ENCODE measurements at regions not wholly inside any gene's neighbourhood (a gene's known extent, or its start where the extent isn't known, plus 50 kb on each side); places are given as distances from the start of the nearest gene placed in this dataset.
"Not testable (repeated sequence)": the region's sequence is repeated elsewhere in the genome, so short reads cannot be mapped to it uniquely, and the experiment has no call there.

- DNase-seq: no peak
Observed at GRCh38 chr20:22052025-22052650, 346.7 kb downstream of the PAX1 start.

DNA sequence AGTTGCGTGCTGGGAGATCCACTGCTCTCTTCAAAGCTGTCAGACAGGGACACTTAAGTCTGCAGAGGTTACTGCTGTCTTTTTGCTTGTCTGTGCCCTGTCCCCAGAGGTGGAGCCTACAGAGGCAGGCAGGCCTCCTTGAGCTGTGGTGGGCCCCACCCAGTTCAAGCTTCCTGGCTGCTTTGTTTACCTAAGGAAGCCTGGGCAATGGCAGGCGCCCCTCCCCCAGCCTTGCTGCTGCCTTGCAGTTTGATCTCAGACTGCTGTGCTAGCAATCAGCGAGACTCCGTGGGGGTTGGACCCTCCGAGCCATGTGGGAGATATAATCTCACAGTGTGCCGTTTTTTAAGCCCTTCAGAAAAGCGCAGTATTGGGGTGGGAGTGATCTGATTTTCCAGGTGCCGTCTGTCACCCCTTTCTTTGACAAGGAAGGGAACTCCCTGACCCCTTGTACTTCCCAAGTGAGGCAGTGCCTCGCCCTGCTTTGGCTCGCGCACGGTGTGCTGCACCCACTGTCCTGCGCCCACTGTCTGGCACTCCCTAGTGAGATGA lies 340.6 kb downstream of the PAX1 start:
- DNase-seq: not testable (repeated sequence)

GRCh38 chr20:22027423-22027822 lies 322.0 kb downstream of the PAX1 start:
- no peak for DNase-seq

DNA sequence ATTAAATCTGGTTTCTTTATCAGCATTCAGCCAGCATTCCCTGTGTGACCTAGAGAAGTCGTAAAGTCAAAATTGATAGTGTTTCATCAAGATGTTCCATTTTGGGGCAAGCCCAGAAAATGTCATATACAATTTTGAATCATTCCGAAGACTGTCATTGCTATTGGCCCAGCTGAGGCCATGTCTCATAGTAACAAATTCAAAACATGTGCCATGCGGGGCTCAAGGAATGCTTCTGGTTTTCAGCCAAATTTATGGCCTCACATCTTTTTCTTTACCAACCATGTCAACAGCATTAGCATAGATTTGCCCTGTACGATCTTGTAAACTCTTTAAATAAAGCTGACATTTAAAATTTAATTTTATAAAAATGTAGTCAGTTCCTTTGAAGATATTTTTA lies 314.7 kb downstream of the PAX1 start:
- no peak for DNase-seq

DNA sequence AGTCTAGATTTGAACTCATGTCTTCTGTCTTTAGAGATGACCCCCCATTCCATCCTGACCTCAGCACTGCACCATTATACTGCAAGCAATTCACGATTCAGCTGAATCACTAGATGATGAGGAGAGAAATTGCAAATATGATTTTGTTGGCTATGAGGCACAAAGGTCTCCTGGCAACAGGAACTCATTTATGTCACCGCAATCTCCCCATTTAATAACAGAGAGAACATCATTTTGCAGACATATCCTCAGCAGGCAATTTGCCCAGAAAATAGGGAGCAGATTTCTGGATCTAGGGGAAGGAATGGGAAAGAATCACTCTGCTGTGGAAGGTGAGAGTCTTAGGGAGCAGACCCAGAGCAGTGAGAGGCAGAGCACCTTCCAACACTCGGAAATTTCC lies 303.0 kb downstream of the PAX1 start:
- DNase-seq: no peak

DNA sequence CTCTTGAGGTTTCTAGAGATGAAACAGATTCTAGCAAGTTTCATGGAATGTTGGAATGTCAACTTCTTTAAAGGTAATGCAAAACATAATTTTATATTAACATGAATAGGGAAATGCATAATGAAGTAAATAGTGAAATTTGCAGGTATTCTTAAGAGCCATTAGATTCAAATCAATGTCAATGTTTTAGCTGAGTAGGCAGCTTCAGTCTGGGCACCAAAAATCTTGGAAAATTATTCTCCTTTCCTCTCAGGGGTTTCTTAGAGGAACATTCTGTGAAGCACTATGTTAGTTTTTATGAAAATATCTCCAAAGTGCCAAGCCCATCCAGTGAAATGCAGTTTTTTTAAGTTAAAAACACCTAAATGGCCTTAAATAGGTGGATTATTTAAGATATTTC lies 300.8 kb downstream of the PAX1 start:
- no peak for DNase-seq

GRCh38 chr20:22005535-22005934 lies 300.1 kb downstream of the PAX1 start:
- DNase-seq: no peak

- no peak for DNase-seq
Observed at GRCh38 chr20:22004946-22005345, 299.5 kb downstream of the PAX1 start.

DNA sequence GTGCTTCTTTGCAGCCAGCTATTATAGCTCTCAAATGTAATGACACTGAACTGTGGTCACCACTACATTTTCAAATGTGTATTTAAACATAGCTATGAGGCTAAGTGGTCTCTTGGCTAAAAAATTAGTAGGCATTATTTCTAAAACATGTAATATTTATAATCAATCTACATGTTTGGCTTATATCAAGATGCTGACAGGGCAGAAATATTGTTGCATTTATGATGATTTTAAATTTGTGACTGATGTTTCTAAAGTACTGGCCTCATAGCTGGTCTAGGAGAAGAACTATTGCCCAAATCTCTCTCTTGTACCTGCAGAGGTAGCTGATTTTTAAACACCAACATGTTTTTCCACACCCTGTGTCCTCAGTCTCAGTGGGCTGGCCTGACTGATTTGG lies 298.2 kb downstream of the PAX1 start:
- DNase-seq: no peak

DNA sequence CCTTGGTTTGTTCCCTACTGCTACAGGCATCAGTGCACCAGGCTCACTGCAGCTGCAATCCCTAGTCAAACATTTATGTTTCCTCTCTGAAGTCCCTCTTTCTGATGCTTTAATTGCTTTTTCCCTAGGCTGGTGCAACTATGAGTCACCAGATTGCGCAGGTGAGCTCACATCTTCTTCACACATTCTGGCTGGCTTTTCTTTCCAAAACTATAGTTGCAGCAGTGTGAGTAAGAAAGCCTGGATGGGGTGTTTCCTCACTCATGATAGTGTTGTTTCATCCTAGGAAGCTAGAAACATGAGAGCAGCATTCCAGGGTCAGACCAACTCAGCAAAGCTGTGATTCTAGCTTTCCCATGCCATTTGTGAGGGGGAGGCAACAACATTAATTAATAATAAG lies 296.4 kb downstream of the PAX1 start:
- no peak for DNase-seq

GRCh38 chr20:21995461-21995860 lies 290.0 kb downstream of the PAX1 start:
- DNase-seq: no peak

DNA sequence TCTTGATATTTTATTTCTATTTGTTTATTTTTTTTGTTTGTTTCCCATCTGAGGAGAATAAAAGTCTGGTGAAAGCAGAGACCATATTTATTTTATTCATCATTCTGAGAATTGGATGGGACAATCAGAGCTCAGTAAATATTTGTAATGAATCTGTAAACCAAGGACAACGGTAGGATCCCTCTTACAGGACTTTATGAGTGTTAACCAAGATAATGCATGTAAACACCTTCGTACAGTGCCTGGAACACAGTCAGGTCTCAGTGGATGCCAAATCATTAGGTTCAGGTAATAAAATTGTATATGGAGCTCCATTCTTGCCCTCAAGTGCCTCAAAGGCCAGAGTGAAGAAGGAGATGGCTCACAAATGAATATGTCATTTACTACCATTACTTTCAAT lies 288.7 kb downstream of the PAX1 start:
- no peak for DNase-seq

- DNase-seq: no peak
Observed at GRCh38 chr20:21982559-21982958, 277.1 kb downstream of the PAX1 start.

DNA sequence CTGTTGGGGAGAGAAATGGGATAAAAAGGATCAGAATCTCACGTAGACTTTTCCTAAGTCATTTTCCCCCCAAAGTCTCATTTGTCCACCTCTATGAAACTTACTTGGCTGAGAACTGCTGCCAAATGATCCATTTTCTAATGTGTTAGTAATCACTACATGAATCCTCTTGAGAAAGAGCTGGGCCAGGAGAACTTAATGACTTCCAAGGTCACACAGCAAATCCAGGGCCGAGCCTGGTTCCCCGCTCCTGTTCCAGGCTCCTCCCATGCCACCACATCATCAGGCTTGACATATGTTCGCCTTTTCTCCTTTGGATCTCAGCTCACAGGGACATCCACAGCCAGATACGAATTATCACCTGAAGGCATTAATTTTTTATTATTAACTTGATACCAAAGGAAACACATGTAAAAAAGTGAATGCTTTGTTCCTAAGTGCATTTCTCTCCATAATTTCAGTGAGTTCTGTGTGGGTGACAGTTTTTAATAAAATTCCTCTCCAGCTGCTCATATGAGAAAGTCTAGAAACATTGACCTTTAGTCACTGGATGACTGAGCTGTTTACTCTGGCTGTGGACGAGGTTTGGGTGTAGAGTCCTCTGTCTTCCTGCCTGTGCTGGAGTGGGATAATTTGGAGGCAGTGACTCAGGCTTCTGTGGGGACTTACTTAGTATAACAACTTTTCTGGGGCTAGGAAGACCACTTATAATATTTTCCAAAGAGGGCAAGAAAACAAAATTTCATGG lies 276.3 kb downstream of the PAX1 start:
- DNase-seq: no peak

DNA sequence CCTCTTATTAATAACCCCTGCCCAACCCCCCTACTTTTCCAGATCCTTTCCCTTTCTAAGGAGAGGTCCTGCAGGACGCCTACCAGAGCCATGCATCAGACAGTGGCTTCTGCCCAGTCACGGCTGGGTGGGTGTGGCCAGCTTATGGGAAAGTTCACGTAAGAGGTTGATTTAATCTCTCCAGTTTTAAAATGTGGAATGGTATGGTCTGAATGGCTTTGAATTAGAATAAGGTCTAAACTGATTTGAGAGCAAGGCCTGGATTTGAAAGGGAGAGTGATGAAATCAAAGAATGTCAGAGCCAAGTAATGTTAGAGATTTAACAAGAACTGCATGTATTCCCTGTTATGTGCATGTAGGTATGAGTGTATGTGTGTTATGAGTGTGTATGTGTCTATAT lies 275.7 kb downstream of the PAX1 start:
- no peak for DNase-seq

DNA sequence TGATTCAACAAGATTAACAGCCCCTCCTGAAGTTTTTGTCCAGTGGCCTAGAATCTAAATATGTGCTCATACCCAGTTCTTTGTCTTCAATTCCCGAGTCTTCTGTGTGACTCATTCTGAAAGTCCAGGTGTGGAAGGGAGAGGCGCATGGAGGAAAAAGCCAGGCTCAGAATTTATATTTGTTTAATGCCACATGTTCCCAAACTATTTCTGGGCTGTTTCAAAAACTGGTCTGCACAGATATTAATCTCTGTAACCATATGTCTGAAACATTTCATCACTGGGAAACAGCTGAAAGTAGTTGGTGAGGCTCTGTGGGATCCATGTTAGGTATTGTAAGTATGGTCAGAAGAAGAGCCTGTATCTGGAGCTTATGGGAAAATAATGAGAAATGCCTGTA lies 266.0 kb downstream of the PAX1 start:
- DNase-seq: no peak

DNA sequence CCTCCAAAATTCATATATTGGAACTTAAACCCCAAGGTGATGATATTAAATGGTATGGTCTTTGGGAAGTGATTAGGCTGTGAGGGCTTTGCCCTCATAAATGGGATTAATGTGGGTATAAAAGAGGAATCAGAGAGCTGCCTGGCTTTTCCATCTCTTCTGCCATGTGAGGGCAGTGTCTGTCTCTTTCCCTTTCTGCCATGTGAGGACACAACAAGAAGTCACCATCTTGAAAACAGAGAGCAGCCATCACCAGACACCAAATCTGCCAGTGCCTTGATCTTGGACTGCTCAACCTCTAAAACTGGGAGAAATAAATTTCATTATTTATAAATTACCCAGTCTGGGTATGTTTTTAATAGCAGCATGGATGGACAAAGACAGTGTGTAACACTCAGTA lies 263.0 kb downstream of the PAX1 start:
- DNase-seq: no peak

GRCh38 chr20:21967481-21967880 lies 262.0 kb downstream of the PAX1 start:
- no peak for DNase-seq

DNA sequence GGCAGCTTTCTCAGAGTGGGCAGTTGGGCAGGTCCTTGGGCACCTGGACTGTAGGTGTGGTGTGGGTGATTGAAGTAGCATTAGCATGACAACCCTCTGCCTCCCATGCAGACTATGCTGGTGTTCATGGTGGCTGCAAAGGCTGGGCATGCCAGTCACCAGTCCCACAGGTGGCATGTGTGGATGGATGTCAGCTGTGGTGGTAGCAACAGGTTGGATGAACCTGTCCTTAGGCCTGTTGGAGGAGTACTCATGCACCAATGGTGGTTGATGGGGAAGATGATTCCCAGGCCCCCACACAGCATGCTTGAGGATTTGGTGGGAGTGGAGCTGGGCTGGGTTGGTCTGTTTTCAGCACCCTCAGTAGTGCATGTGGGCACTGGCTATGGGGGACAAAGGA lies 251.1 kb downstream of the PAX1 start:
- DNase-seq: no peak

DNA sequence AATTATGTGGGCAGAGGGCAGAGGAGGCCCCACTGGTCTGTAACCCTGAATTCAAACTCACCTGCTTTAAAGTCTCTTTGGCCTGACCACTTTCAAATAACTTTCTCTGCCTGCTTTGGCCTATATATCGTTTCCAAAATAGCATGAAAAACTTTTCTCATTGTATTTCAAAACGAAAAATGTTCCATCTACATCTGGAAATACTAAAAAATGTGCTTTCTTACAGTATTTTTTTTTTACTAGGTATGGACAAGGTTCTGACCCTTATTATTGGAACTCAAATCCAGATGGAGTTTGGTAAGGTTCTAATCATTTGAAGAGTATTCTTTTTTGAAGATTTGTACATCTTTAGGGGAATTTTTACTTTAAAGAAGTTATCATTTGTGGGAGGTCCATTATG lies 241.9 kb downstream of the PAX1 start:
- no peak for DNase-seq

DNA sequence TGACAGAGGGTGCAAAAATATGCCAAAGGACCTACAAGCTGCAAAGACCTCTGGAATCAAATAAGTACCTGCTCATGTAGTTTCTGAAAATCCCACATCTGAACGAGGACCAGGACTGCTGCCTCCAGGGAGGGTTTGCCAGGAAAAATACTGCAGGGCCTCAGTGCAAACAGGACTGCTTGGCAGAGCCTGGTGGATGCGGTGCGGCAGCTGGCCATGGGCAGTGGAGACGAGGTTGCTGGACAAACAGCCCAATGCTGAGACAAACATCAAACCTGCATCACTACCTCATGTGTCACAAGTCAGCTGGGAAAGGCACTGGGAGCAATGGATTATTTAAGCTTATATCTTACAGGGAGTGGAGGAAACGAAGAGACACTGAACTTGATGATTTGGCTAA lies 238.8 kb downstream of the PAX1 start:
- no peak for DNase-seq

- no peak for DNase-seq
Observed at GRCh38 chr20:21941941-21942805, 236.7 kb downstream of the PAX1 start.

DNA sequence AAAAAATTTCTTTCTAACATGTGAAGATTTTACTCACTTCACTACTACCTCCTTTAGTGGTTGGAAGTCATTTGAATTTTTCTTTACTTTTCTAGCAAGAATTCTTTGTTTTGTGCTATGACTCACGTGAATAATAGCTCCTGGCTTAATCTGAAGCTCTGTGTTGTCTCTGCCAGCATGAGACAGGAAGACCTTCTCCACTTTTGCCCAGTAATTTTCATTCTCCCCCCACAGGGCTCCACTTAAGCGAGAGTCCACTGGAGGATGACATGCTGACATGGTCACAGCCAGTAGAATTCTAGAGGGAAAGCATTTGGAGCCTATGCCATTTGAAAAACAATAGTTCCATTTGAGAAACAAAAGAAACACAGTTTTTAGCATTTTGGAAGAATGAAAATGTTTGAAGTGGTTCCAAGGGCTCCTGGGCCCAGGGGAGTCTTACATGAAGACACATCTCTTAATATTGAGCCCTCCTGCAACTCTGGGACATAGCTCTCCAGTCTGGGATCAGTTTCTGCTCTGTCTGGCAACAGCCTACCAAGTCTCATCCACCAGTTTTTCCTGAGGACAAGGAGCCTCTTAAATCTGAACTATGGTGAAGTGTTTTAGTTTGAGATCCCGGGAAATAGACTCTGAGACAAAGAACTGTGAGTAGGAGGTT lies 231.4 kb downstream of the PAX1 start:
- no peak for DNase-seq
